Osteocyte (in vitro differentiated cells): ENCODE measurements at regions not wholly inside any gene's neighbourhood (a gene's known extent, or its start where the extent isn't known, plus 50 kb on each side); places are given as distances from the start of the nearest gene placed in this dataset.
"Not testable (repeated sequence)": the region's sequence is repeated elsewhere in the genome, so short reads cannot be mapped to it uniquely, and the experiment has no call there.

Experiments
- DNase-seq: peaks from one replicate; pipeline ENCODE4 v3.0.0; 2021; ENCODE audit warnings: mixed read lengths; ENCODE audit not compliant: unreplicated experiment; ENCODE audit errors: extremely low spot score
- H3K27ac Mint-ChIP-seq: one replicate; pipeline ENCODE4 v1.8.0; 2021; ENCODE audit warnings: mild to moderate bottlenecking, mixed read lengths; ENCODE audit not compliant: unreplicated experiment
- H3K27me3 Mint-ChIP-seq: one replicate; pipeline ENCODE4 v1.8.0; 2021; ENCODE audit warnings: mixed read lengths; ENCODE audit not compliant: unreplicated experiment
- H3K36me3 Mint-ChIP-seq: one replicate; pipeline ENCODE4 v1.8.0; 2021; ENCODE audit warnings: mixed read lengths; ENCODE audit not compliant: unreplicated experiment
- H3K4me1 Mint-ChIP-seq: one replicate; pipeline ENCODE4 v1.8.0; 2021; ENCODE audit warnings: mixed read lengths; ENCODE audit not compliant: unreplicated experiment
- H3K4me3 Mint-ChIP-seq: one replicate; pipeline ENCODE4 v1.8.0; 2021; ENCODE audit warnings: mild to moderate bottlenecking, moderate library complexity, mixed read lengths; ENCODE audit not compliant: unreplicated experiment
- H3K9me3 Mint-ChIP-seq: one replicate; pipeline ENCODE4 v1.8.0; 2021; ENCODE audit warnings: mixed read lengths; ENCODE audit not compliant: unreplicated experiment
- TF ChIP-seq, protein P1 (sequence below): fragments of 200-600 bp; sonication (generic); IDR thresholded peaks from 2 replicates; pipeline ENCODE4 v1.5.0; 2021; ENCODE audit warnings: antibody characterized with exemption, mild to moderate bottlenecking, moderate library complexity

DNA sequence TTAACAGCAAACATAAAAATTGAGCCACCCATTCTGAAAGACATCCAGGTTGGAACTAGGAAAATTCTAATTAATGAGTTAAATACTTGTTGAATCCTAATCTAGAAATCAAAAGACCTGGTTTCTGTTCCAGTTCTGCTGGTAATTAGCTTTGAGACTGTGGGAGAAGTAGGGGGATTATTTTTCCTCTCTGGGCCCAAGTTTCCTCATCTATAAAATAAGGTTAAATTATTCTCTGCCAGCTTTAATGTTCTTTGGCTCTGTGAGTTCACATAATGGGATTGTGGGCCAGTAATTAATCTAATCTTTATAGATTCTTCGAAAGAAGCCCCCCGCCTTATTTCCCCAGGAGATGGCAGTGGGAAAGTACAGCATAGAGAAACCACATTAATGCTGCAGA, 104.6 kb downstream of the ENC1 start:
- TF ChIP-seq, protein P1, sequence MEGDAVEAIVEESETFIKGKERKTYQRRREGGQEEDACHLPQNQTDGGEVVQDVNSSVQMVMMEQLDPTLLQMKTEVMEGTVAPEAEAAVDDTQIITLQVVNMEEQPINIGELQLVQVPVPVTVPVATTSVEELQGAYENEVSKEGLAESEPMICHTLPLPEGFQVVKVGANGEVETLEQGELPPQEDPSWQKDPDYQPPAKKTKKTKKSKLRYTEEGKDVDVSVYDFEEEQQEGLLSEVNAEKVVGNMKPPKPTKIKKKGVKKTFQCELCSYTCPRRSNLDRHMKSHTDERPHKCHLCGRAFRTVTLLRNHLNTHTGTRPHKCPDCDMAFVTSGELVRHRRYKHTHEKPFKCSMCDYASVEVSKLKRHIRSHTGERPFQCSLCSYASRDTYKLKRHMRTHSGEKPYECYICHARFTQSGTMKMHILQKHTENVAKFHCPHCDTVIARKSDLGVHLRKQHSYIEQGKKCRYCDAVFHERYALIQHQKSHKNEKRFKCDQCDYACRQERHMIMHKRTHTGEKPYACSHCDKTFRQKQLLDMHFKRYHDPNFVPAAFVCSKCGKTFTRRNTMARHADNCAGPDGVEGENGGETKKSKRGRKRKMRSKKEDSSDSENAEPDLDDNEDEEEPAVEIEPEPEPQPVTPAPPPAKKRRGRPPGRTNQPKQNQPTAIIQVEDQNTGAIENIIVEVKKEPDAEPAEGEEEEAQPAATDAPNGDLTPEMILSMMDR: no peak
- Mint-ChIP-seq H3K27me3 (no peaks in the 10 kb centered on the region), H3K9me3 (peaks cover 23% of the 10 kb centered on the region), H3K4me3 (no peak overlapping the region), H3K4me1 (peaks cover 16% of the 10 kb centered on the region), H3K36me3 (peaks cover 6% of the 10 kb centered on the region), H3K27ac (no peak overlapping the region)
- DNase-seq: no peak

DNA sequence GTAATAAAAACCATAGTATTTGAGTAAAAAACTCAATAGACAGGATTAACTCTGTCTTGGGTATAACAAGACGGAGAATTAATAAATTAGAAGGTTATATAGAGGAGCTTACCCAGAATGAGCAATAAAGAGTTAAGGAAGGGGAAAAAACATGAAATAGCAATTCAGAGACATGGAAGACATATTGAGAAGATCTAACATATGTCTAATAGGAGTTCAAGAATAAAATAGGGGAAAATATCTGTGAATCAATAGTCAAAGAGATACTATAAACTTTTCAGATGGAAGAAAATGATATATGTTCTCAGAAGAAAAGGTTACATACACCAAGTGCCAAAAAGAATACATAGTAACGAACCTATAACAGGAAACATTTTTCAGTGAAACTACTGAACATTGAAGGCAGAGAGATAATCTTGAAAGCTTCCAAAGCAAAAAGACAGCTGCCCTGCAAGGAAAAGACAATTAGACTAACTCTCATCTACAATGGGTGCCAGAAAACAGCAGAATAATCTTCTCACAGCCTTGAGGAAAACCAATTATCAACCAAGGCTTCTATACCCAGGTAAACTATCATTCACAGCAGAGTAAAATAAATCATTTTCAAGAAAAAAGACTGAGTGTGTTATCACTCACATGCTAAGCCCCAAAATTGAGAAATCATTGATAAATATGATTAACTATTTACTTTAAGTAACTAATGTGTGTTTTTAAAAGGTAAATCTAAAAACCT, 106.0 kb downstream of the ENC1 start:
- Mint-ChIP-seq H3K4me1 (peaks cover 19% of the 10 kb centered on the region), H3K36me3 (peaks cover 6% of the 10 kb centered on the region), H3K27ac (no peak overlapping the region), H3K9me3 (peaks cover 23% of the 10 kb centered on the region), H3K27me3 (no peaks in the 10 kb centered on the region), H3K4me3 (no peak overlapping the region)
- DNase-seq: no peak
- TF ChIP-seq, protein P1: no peak

DNA sequence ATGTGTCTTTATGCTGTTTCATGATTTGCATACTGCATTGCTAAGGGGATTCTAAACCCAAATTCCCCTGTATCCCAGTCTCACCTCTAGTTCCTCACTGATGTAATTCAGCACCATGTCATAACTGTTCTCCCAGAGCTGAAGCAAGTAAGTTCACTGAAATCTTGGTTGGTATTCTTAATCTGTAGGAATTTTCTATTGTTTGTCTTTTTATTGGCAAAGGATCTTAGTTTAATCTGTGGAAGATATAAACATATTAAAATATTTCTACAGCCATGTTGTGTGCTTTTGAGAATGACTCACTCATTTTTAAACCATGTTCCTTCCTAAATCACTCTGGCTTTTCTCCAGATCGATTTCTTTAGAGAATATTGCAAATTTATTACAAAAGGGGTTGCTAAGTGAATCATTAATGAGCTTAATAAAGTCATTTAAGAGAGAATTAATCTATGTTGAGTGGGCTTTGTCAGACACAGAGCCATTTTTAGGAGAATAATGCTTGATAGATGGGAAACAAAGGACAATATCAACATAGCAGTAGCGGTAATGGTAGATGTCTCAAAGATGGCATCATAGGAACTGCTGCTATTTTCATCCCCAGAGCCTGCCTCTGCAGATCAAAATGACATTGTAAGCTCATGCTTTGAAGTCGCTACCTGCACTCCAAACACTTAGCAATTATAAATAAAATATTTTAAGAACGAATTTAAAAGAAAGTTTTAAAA, 110.0 kb downstream of the ENC1 start:
- Mint-ChIP-seq H3K36me3 (peaks cover 6% of the 10 kb centered on the region), H3K27ac (no peak overlapping the region), H3K9me3 (peaks cover 23% of the 10 kb centered on the region), H3K27me3 (no peaks in the 10 kb centered on the region), H3K4me3 (no peak overlapping the region), H3K4me1 (peaks cover 5% of the 10 kb centered on the region)
- no peak for DNase-seq
- TF ChIP-seq, protein P1: no peak

DNA sequence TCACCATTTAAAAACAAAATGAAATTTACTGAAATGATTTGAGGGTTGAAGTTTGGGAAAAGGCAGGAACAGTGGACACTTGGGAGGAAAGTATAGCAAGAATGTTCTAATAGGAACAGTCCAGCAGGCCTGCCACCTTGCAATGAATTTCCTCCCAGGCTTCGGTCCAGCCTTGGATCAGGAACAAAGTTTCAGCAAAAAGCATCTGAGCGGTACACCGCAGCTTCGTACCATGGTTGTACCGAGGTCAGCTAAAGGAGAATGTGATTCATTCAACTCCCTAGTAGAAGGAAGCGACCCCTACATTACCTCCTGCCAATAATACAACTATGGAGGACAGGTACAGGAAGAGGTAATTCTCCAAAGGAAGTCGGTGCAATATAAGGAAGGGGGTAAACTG, 111.4 kb downstream of the ENC1 start:
- Mint-ChIP-seq H3K27ac (no peak overlapping the region), H3K36me3 (peaks cover 6% of the 10 kb centered on the region), H3K4me1 (peaks cover 5% of the 10 kb centered on the region), H3K9me3 (peaks cover 19% of the 10 kb centered on the region), H3K4me3 (no peak overlapping the region), H3K27me3 (no peaks in the 10 kb centered on the region)
- no peak for DNase-seq
- TF ChIP-seq, protein P1: no peak

DNA sequence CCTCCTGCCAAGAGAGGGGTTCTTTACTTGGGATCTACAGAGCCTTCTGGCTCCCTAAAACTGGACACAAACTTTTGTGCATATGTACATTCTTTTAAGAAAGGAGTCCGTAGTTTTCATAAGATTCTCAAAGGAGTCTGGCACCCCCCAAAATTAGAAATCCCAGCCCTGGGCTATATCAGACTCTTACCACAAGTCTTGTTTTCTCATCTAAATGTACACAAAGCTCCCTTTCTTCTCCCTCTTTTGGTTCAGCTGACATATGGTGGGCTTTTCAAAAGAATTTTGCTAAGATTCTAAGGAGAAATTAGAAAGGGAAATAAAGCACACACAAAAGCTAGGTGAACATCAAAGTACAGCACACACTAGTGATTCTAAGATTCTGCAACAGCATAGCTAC, 114.4 kb downstream of the ENC1 start:
- H3K4me1 Mint-ChIP-seq: peaks cover 5% of the 10 kb centered on the region
- H3K4me3 Mint-ChIP-seq: no peak overlapping the region
- DNase-seq: no peak
- no peaks in the 10 kb centered on the region for H3K27me3 Mint-ChIP-seq
- H3K9me3 Mint-ChIP-seq: peaks cover 17% of the 10 kb centered on the region
- TF ChIP-seq, protein P1: no peak
- no peak overlapping the region for H3K27ac Mint-ChIP-seq
- peaks cover 2% of the 10 kb centered on the region for H3K36me3 Mint-ChIP-seq

DNA sequence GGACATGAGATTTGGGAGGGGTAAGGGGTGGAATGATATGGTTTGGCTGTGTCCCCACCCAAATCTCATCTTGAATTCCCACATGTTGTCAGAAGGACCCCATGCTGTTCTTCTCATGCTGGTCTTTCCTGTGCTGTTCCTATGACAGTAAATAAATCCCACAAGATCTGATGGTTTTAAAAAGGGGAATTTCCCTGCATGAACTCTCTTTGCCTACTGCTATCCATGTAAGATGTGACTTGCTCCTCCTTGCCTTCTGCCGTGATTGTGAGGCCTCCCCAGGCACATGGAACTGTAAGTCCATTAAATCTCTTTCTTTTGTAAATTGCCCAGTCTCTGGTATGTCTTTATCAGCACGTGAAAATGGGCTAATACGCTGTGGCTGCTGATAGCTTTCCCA, 115.8 kb downstream of the ENC1 start:
- H3K27ac Mint-ChIP-seq, H3K4me3 Mint-ChIP-seq, DNase-seq, H3K36me3 Mint-ChIP-seq, H3K27me3 Mint-ChIP-seq, H3K4me1 Mint-ChIP-seq: not testable (repeated sequence)
- peaks cover 17% of the 10 kb centered on the region for H3K9me3 Mint-ChIP-seq

DNA sequence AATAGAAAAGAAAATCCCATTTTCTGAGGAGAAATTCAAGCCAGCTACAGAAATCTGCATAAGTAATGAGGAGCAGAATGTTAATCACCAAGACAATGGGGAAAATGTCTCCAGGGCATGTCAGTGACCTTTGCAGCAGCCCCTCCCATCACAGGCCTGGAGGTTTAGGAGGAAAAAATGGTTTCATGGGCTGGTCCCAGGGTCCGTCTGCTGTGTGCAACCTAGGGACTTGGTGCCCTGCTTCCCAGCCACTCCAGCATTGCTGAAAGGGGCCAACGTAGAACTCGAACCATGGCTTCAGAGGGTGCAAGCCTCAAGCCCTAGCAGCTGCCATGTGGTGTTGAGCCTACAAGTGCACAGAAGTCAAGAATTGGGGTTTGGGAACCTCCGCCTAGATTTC, 116.8 kb downstream of the ENC1 start:
- H3K4me3 Mint-ChIP-seq, DNase-seq, H3K36me3 Mint-ChIP-seq, H3K27ac Mint-ChIP-seq, H3K4me1 Mint-ChIP-seq, H3K27me3 Mint-ChIP-seq: not testable (repeated sequence)
- peaks cover 17% of the 10 kb centered on the region for H3K9me3 Mint-ChIP-seq
